GM21529 (cell line): ENCODE measurements at regions not wholly inside any gene's neighbourhood (a gene's known extent, or its start where the extent isn't known, plus 50 kb on each side); places are given as distances from the start of the nearest gene placed in this dataset.
A peak's percentile ranks its signal among the peaks of the same experiment; 100 is the strongest.
"Not testable (repeated sequence)": the region's sequence is repeated elsewhere in the genome, so short reads cannot be mapped to it uniquely, and the experiment has no call there.

Experiments used
- ATAC-seq: cut with Tn5 transposase; IDR thresholded peaks from one replicate; pipeline ENCODE4 v1.9.1; 2021; ENCODE audit not compliant: unreplicated experiment

- ATAC-seq, result no peak
Observed at GRCh38 chr2:183522489-183523266, 398.4 kb downstream of the NUP35 start.

GRCh38 chr2:183530333-183530901, 406.2 kb downstream of the NUP35 start:
- peak; percentile 84 for ATAC-seq

- ATAC-seq, result no peak
Observed at GRCh38 chr2:183532514-183532913, 408.3 kb downstream of the NUP35 start.

GRCh38 chr2:183533021-183533420, 408.8 kb downstream of the NUP35 start:
- ATAC-seq, result no peak

- no peak for ATAC-seq
Observed at GRCh38 chr2:183536290-183536689, 412.0 kb downstream of the NUP35 start.

- ATAC-seq, result no peak
Observed at GRCh38 chr2:183536714-183537113, 412.5 kb downstream of the NUP35 start.

- ATAC-seq, result no peak
Observed at GRCh38 chr2:183541766-183542165, 417.5 kb downstream of the NUP35 start.

GRCh38 chr2:183542606-183543005, 418.4 kb downstream of the NUP35 start:
- ATAC-seq, result no peak

GRCh38 chr2:183543222-183543621, 419.0 kb downstream of the NUP35 start:
- ATAC-seq, result peak; percentile 20

GRCh38 chr2:183543731-183544130, 419.5 kb downstream of the NUP35 start:
- peak; percentile 96 for ATAC-seq

GRCh38 chr2:183546560-183547350, 422.5 kb downstream of the NUP35 start:
- not testable (repeated sequence) for ATAC-seq

GRCh38 chr2:183552716-183553115, 428.5 kb downstream of the NUP35 start:
- no peak for ATAC-seq

- no peak for ATAC-seq
Observed at GRCh38 chr2:183564726-183565125, 440.5 kb downstream of the NUP35 start.

- no peak for ATAC-seq
Observed at GRCh38 chr2:183575481-183575880, 451.2 kb downstream of the NUP35 start.

GRCh38 chr2:183579686-183580085, 455.4 kb downstream of the NUP35 start:
- no peak for ATAC-seq

GRCh38 chr2:183592271-183592670, 468.0 kb downstream of the NUP35 start:
- ATAC-seq, result no peak

- ATAC-seq, result no peak
Observed at GRCh38 chr2:183594150-183594549, 469.9 kb downstream of the NUP35 start.

- no peak for ATAC-seq
Observed at GRCh38 chr2:183597841-183598240, 473.6 kb downstream of the NUP35 start.

GRCh38 chr2:183604065-183604464, 479.8 kb downstream of the NUP35 start:
- no peak for ATAC-seq

- no peak for ATAC-seq
Observed at GRCh38 chr2:183605440-183605839, 481.2 kb downstream of the NUP35 start.

- no peak for ATAC-seq
Observed at GRCh38 chr2:183606022-183606717, 481.9 kb downstream of the NUP35 start.
